ENCODE measurements at regions not wholly inside any gene's neighbourhood (a gene's known extent, or its start where the extent isn't known, plus 50 kb on each side); places are given as distances from the start of the nearest gene placed in this dataset.

GRCh38 chr7:25329815-25330214 lies 101.5 kb upstream of the NPVF start:
- TF ChIP-seq CTCF (IDR thresholded peaks at IDR 0.05) (no peak), POLR2A (IDR thresholded peaks at IDR 0.05) (no peak)

All from adrenal gland (tissue), 5 donors.